ENCODE measurements at regions not wholly inside any gene's neighbourhood (a gene's known extent, or its start where the extent isn't known, plus 50 kb on each side); places are given as distances from the start of the nearest gene placed in this dataset.

GRCh38 chr6:139713900-139714506, 339.6 kb upstream of the CITED2 start:
- in situ Hi-C loops (cut with MboI; ENCODE audit: low pct_unique_long_range_greater_than_20kb, low sequenced_read_pairs, unreplicated experiment), result no loop called here
- DNase-seq (ENCODE audit: low spot score), result no peak
- TF ChIP-seq CTCF (IDR thresholded peaks at IDR 0.05; ENCODE audit: extremely low read depth, insufficient read depth, missing control alignments), result no peak

GRCh38 chr6:139713424-139713823, 339.0 kb upstream of the CITED2 start:
- in situ Hi-C loops (cut with MboI; ENCODE audit: low pct_unique_long_range_greater_than_20kb, low sequenced_read_pairs, unreplicated experiment), result no loop called here
- no peak for DNase-seq (ENCODE audit: low spot score)
- no peak for TF ChIP-seq CTCF (IDR thresholded peaks at IDR 0.05; ENCODE audit: extremely low read depth, insufficient read depth, missing control alignments)

GRCh38 chr6:139712830-139713229, 338.4 kb upstream of the CITED2 start:
- no peak for TF ChIP-seq CTCF (IDR thresholded peaks at IDR 0.05; ENCODE audit: extremely low read depth, insufficient read depth, missing control alignments)

GRCh38 chr6:139711804-139712585, 337.5 kb upstream of the CITED2 start:
- TF ChIP-seq CTCF (IDR thresholded peaks at IDR 0.05; ENCODE audit: extremely low read depth, insufficient read depth, missing control alignments), result no peak
- no peak for DNase-seq (ENCODE audit: low spot score)
- in situ Hi-C loops (cut with MboI; ENCODE audit: low pct_unique_long_range_greater_than_20kb, low sequenced_read_pairs, unreplicated experiment), result no loop called here

More at GRCh38 chr6:139712830-139713229, 338.4 kb upstream of the CITED2 start:
- DNase-seq (ENCODE audit: low spot score), result no peak
- in situ Hi-C loops (cut with MboI; ENCODE audit: low pct_unique_long_range_greater_than_20kb, low sequenced_read_pairs, unreplicated experiment), result no loop called here

- no peak for TF ChIP-seq CTCF (IDR thresholded peaks at IDR 0.05; ENCODE audit: extremely low read depth, insufficient read depth, missing control alignments)
- DNase-seq (ENCODE audit: low spot score), result no peak
- in situ Hi-C loops (cut with MboI; ENCODE audit: low pct_unique_long_range_greater_than_20kb, low sequenced_read_pairs, unreplicated experiment), result no loop called here
These were observed 336.1 kb upstream of the CITED2 start for GRCh38 chr6:139710556-139710955.

GRCh38 chr6:139708337-139709199, 334.1 kb upstream of the CITED2 start:
- in situ Hi-C loops (cut with MboI; ENCODE audit: low pct_unique_long_range_greater_than_20kb, low sequenced_read_pairs, unreplicated experiment), result no loop called here
- no peak for TF ChIP-seq CTCF (IDR thresholded peaks at IDR 0.05; ENCODE audit: extremely low read depth, insufficient read depth, missing control alignments)
- no peak for DNase-seq (ENCODE audit: low spot score)
